ENCODE measurements at regions not wholly inside any gene's neighbourhood (a gene's known extent, or its start where the extent isn't known, plus 50 kb on each side); places are given as distances from the start of the nearest gene placed in this dataset.

GRCh38 chr10:6365384-6365783, 162.7 kb downstream of the PFKFB3 start:
- TF ChIP-seq CTCF (IDR thresholded peaks at IDR 0.05): no peak
- no peak for TF ChIP-seq POLR2A (IDR thresholded peaks at IDR 0.05)

Data from ovary (tissue), 3 donors.